ENCODE measurements at regions not wholly inside any gene's neighbourhood (a gene's known extent, or its start where the extent isn't known, plus 50 kb on each side); places are given as distances from the start of the nearest gene placed in this dataset.

DNA sequence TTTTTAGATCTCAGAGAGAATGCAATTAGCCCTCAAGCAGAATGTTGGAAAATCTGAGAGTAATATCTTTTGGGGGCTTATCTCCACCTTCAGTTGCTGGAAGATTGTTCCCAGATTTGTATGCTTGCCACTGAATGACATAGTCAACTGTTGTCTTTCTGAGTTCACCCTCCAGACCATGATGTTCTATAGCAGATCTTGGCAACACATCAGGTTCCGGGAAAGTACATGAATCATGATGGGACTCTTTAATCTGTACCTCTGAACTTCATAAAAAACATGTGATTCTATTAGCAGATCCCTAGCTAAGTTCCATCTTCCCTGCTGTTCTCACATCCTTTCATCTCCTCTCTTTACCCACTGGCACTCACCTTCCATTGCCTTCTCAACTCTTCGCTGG is 68.9 kb downstream of the PLCE1 start:
- TF ChIP-seq, protein P1, sequence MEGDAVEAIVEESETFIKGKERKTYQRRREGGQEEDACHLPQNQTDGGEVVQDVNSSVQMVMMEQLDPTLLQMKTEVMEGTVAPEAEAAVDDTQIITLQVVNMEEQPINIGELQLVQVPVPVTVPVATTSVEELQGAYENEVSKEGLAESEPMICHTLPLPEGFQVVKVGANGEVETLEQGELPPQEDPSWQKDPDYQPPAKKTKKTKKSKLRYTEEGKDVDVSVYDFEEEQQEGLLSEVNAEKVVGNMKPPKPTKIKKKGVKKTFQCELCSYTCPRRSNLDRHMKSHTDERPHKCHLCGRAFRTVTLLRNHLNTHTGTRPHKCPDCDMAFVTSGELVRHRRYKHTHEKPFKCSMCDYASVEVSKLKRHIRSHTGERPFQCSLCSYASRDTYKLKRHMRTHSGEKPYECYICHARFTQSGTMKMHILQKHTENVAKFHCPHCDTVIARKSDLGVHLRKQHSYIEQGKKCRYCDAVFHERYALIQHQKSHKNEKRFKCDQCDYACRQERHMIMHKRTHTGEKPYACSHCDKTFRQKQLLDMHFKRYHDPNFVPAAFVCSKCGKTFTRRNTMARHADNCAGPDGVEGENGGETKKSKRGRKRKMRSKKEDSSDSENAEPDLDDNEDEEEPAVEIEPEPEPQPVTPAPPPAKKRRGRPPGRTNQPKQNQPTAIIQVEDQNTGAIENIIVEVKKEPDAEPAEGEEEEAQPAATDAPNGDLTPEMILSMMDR (IDR thresholded peaks at IDR 0.05; ENCODE audit: insufficient read depth, low read depth, low read length), result no peak
- no peak for TF ChIP-seq EZH2 (IDR thresholded peaks at IDR 0.05; ENCODE audit: insufficient read depth, low read length)
